Activated CD8-positive, alpha-beta T cell treated with anti-CD3 and anti-CD28 coated beads for 36 hours (primary cell): ENCODE measurements at regions not wholly inside any gene's neighbourhood (a gene's known extent, or its start where the extent isn't known, plus 50 kb on each side); places are given as distances from the start of the nearest gene placed in this dataset.
"Not testable (repeated sequence)": the region's sequence is repeated elsewhere in the genome, so short reads cannot be mapped to it uniquely, and the experiment has no call there.

Source experiments
- ATAC-seq: fragments of 200-7000 bp; cut with Tn5 transposase; one replicate; pipeline ENCODE4 v1.10.0; 2021; ENCODE audit warnings: mild to moderate bottlenecking, moderate library complexity
- CTCF ChIA-PET: fragments of 350-600 bp; sonication (Branson Sonifier 250); formaldehyde crosslinking; loops from one replicate; lab custom pipeline; 2021; ENCODE audit warnings: antibody characterized with exemption; lab: Charles Lee
- POLR2A ChIA-PET: fragments of 350-600 bp; sonication (Branson Sonifier 250); formaldehyde crosslinking; loops from one replicate; lab custom pipeline; 2021; ENCODE audit warnings: antibody characterized with exemption; lab: Charles Lee
- DNase-seq: peaks from one replicate; pipeline ENCODE4 v3.0.0-alpha.2; 2020
- H3K27ac Mint-ChIP-seq: one replicate; pipeline ENCODE4 v1.8.0; 2021; ENCODE audit warnings: mild to moderate bottlenecking, mixed read lengths
- H3K27me3 Mint-ChIP-seq: one replicate; pipeline ENCODE4 v1.8.0; 2021; ENCODE audit warnings: mixed read lengths
- H3K36me3 Mint-ChIP-seq: one replicate; pipeline ENCODE4 v1.8.0; 2021; ENCODE audit warnings: low read depth, mixed read lengths
- H3K4me1 Mint-ChIP-seq: one replicate; pipeline ENCODE4 v1.8.0; 2021; ENCODE audit warnings: low read depth, mixed read lengths
- H3K4me3 Mint-ChIP-seq: one replicate; pipeline ENCODE4 v1.8.0; 2021; ENCODE audit warnings: mild to moderate bottlenecking, moderate library complexity, mixed read lengths
- H3K9me3 Mint-ChIP-seq: one replicate; pipeline ENCODE4 v1.8.0; 2021; ENCODE audit warnings: mixed read lengths
- CTCF ChIP-seq: fragments of 200-600 bp; IDR thresholded peaks from one replicate; pipeline ENCODE4 v1.8.0; 2022; ENCODE audit warnings: antibody characterized with exemption, mild to moderate bottlenecking
- intact Hi-C: fragments of 100-400 bp; cut with micrococcal nuclease; formaldehyde crosslinking; loops from one replicate; pipeline ENCODE4 v1.10.0; 2022

- H3K9me3 Mint-ChIP-seq, H3K27me3 Mint-ChIP-seq, H3K36me3 Mint-ChIP-seq, intact Hi-C loops: not testable (repeated sequence)
- POLR2A ChIA-PET = interaction anchor here (1.2 to 1.6 kb wide), 7 partner anchors 9 to 287 kb away, joined by 3 to 5 read pairs (median 3); no protein-coding TSS in a partner anchor
- ATAC-seq (peak; percentile 99), DNase-seq (peak; percentile 85)
- peak overlapping the region; percentile 86 for H3K27ac Mint-ChIP-seq
- peaks cover 17% of the 10 kb centered on the region for H3K4me1 Mint-ChIP-seq
- CTCF ChIA-PET = interaction anchor here (0.9 to 1.8 kb wide), 12 partner anchors 10 to 321 kb away, joined by 3 to 14 read pairs (median 4); partner anchors contain the start of gene ANKH
- H3K4me3 Mint-ChIP-seq = peak overlapping the region; percentile 85
Observed at GRCh38 chr5:14992751-14993458, 121.3 kb upstream of the ANKH start.

GRCh38 chr5:14988223-14988622, 116.6 kb upstream of the ANKH start:
- Mint-ChIP-seq H3K36me3 (no peaks in the 10 kb centered on the region), H3K27ac (no peak overlapping the region), H3K27me3 (no peaks in the 10 kb centered on the region), H3K4me3 (no peak overlapping the region), H3K9me3 (no peaks in the 10 kb centered on the region), H3K4me1 (peaks cover 33% of the 10 kb centered on the region)
- no peak for DNase-seq
- intact Hi-C loops = no loop called here
- CTCF ChIA-PET = interaction anchor here (1.1 to 2.3 kb wide), 2 partner anchors 15 to 261 kb away, joined by 4 to 11 read pairs; no protein-coding TSS in a partner anchor
- ATAC-seq = no peak
- POLR2A ChIA-PET = no interaction called here
- TF ChIP-seq CTCF = no peak

DNA sequence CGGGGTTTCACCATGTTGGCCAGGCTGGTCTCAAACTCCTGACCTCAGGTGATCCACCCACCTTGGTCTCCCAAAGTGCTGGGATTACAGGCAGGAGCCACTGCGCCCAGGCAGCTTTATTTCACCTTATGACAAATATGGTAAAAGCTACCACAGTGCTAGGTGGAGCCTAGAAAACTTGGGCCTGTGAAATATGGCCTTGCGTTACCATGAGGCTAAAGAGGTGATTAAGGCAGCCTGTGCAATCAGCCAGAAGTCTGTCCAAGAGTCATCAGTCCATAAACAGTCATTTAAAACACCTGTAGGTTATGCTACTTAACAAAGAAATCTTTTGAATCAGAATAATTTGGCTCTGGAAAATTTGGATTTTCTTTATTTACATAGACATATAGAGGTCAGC, 114.8 kb upstream of the ANKH start:
- H3K27me3 Mint-ChIP-seq = no peaks in the 10 kb centered on the region
- DNase-seq = no peak
- no peaks in the 10 kb centered on the region for H3K36me3 Mint-ChIP-seq
- no peaks in the 10 kb centered on the region for H3K9me3 Mint-ChIP-seq
- H3K4me1 Mint-ChIP-seq = peaks cover 22% of the 10 kb centered on the region
- H3K27ac Mint-ChIP-seq = no peak overlapping the region
- no peak overlapping the region for H3K4me3 Mint-ChIP-seq
- TF ChIP-seq CTCF = no peak
- ChIA-PET CTCF (interaction anchor here (0.6 to 2.3 kb wide), 6 partner anchors 9 to 259 kb away, joined by 3 to 11 read pairs (median 4); no protein-coding TSS in a partner anchor), POLR2A (no interaction called here)
- intact Hi-C loops = no loop called here
- no peak for ATAC-seq

DNA sequence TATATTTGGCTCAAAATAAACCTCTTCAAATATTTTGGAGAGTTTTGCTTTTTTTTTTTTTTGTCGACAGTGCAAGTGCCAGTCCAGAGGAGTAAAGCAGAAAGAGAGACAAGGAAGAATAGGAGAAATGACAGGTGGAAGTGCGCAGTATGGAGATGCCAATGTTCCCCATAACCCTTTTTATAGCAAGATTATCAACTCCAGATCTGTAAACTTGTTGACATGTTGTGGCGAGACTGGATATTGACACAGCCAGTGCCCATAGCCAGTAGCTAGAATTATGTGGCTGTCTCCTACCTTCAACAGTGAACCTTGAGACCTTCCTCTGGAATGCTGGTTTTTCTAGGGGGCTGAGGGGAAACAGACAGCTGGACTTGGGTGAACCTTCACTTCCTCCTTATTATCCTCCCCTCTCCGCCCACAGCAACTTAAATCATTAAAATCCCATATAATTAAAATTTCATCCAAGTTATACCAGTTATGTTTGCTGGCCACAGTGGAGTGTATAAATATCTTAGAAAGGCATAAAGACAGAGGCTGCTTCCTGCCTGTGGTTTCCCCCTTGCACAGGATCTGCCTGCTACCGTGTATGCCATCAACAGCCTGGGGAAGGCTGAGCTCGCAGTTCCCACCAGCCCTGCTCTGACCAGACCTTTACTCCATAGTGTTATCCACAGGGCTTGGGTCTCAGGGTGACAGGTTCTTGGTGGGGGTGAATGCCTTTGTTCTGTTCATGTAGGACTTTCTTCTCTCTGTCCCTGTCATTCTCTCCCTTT, 112.3 kb upstream of the ANKH start:
- Mint-ChIP-seq H3K27me3 (no peaks in the 10 kb centered on the region), H3K4me3 (no peak overlapping the region), H3K36me3 (no peaks in the 10 kb centered on the region), H3K4me1 (peaks cover 22% of the 10 kb centered on the region), H3K27ac (no peak overlapping the region), H3K9me3 (peaks cover 1% of the 10 kb centered on the region)
- intact Hi-C loops = no loop called here
- DNase-seq (peak; percentile 37), ATAC-seq (peak; percentile 77)
- no peak for TF ChIP-seq CTCF
- ChIA-PET CTCF (interaction anchor here (0.9 to 2.2 kb wide), 3 partner anchors 8 to 38 kb away, joined by 4 to 9 read pairs (median 4); no protein-coding TSS in a partner anchor), POLR2A (interaction anchor here (1.0 to 1.2 kb wide), 2 partner anchors 9 to 22 kb away, joined by 3 to 4 read pairs; no protein-coding TSS in a partner anchor)

DNA sequence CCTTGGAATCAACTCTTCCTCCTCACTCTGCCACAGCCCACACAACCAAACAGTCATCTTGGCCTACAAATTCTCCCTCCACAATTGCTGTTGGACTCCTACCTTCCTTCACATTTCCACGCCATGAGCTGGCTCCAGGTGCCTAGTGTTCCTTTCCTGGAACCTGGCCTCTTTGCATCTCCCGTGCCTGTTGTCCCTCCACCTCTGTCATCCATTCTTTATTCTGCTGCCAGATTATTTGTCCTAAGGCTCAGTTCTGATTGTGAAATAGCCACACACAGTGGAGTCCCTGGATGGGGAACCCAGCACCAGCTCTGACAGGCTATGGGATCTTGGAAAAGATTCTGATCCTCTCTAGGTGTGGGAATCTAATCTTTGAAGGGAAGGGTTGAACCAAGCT, 109.1 kb upstream of the ANKH start:
- intact Hi-C loops = no loop called here
- H3K9me3 Mint-ChIP-seq = peaks cover 1% of the 10 kb centered on the region
- H3K27me3 Mint-ChIP-seq = no peaks in the 10 kb centered on the region
- no peak for TF ChIP-seq CTCF
- DNase-seq (no peak), ATAC-seq (no peak)
- ChIA-PET POLR2A (no interaction called here), CTCF (interaction anchor here (1.0 to 1.3 kb wide), 3 partner anchors 22 to 254 kb away, joined by 3 read pairs; no protein-coding TSS in a partner anchor)
- no peak overlapping the region for H3K27ac Mint-ChIP-seq
- no peak overlapping the region for H3K4me3 Mint-ChIP-seq
- peaks cover 22% of the 10 kb centered on the region for H3K4me1 Mint-ChIP-seq
- H3K36me3 Mint-ChIP-seq = no peaks in the 10 kb centered on the region
